NCI-H2107 treated with DMSO at 0.1 percent for 48 hours (cell line): ENCODE measurements at regions not wholly inside any gene's neighbourhood (a gene's known extent, or its start where the extent isn't known, plus 50 kb on each side); places are given as distances from the start of the nearest gene placed in this dataset.
"Not testable (repeated sequence)": the region's sequence is repeated elsewhere in the genome, so short reads cannot be mapped to it uniquely, and the experiment has no call there.

ENCODE experiments used
- DNase-seq: peaks from one replicate; lab custom pipeline; 2025; ENCODE audit not compliant: unreplicated experiment; lab: John Stamatoyannopoulos, UW

GRCh38 chr11:114928260-114928870, 250.0 kb downstream of the NXPE2 start:
- no peak for DNase-seq

- DNase-seq = no peak
Measured at GRCh38 chr11:114929351-114930000, 251.1 kb downstream of the NXPE2 start.

GRCh38 chr11:114938799-114939198, 260.5 kb downstream of the NXPE2 start:
- DNase-seq = no peak

- DNase-seq = no peak
Measured at GRCh38 chr11:114942207-114942606, 263.9 kb downstream of the NXPE2 start.

GRCh38 chr11:114949614-114950351, 271.5 kb downstream of the NXPE2 start:
- no peak for DNase-seq

GRCh38 chr11:114953039-114953438, 274.7 kb downstream of the NXPE2 start:
- no peak for DNase-seq

GRCh38 chr11:114955923-114956322, 277.6 kb downstream of the NXPE2 start:
- no peak for DNase-seq

GRCh38 chr11:114956566-114956965, 278.2 kb downstream of the NXPE2 start:
- no peak for DNase-seq

- no peak for DNase-seq
Measured at GRCh38 chr11:114959953-114960505, 281.7 kb downstream of the NXPE2 start.

- DNase-seq = not testable (repeated sequence)
Measured at GRCh38 chr11:114960819-114961218, 282.5 kb downstream of the NXPE2 start.

GRCh38 chr11:114964676-114965214, 286.4 kb downstream of the NXPE2 start:
- no peak for DNase-seq

GRCh38 chr11:114970927-114971645, 292.8 kb downstream of the NXPE2 start:
- DNase-seq = no peak

GRCh38 chr11:114972105-114972504, 293.8 kb downstream of the NXPE2 start:
- no peak for DNase-seq

GRCh38 chr11:114977651-114978050, 299.3 kb downstream of the NXPE2 start:
- DNase-seq = no peak

GRCh38 chr11:114982141-114982540, 303.8 kb downstream of the NXPE2 start:
- no peak for DNase-seq

GRCh38 chr11:114984611-114985163, 306.4 kb downstream of the NXPE2 start:
- DNase-seq = no peak

- DNase-seq = no peak
Measured at GRCh38 chr11:114986365-114986764, 308.0 kb downstream of the NXPE2 start.

- no peak for DNase-seq
Measured at GRCh38 chr11:114987186-114987760, 308.9 kb downstream of the NXPE2 start.

- DNase-seq = no peak
Measured at GRCh38 chr11:114988644-114989043, 310.3 kb downstream of the NXPE2 start.

GRCh38 chr11:114989536-114989935, 311.2 kb downstream of the NXPE2 start:
- no peak for DNase-seq
